ENCODE measurements at regions not wholly inside any gene's neighbourhood (a gene's known extent, or its start where the extent isn't known, plus 50 kb on each side); places are given as distances from the start of the nearest gene placed in this dataset.

DNA sequence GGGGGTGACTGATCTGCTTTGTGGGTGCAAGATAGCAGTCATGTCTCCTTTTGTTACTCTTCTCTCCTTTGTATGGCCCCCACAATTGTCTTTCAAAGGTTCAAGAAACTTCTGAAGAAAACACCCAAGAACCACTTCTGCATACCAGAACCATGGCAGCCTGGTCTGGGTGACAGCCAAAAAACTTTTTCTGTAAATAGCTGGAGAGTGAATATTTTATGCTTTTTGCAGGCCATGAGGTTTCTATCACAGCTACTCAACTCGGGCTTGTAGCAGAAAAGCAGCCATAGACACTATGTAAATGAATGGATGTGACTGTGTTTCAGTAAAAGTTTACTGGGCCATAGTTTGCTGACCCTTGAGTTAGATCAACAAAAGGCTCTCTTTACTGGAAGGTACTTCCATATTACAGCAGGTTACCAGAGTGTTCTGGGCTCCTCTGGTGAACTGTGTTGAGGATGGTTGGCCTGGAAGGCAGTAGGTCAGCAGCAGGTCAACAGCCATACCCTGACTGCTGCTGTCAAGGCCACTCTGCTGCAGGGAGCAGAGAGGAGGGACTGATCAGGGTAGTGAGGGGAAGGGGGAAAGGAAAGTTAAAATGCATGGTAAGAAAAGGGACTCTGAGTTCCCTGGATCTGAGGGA, 116.4 kb downstream of the GDAP2 start:
- no peak for DNase-seq

All from cerebellar nuclear complex (tissue), 1 donor.